ENCODE measurements at regions not wholly inside any gene's neighbourhood (a gene's known extent, or its start where the extent isn't known, plus 50 kb on each side); places are given as distances from the start of the nearest gene placed in this dataset.
"Not testable (repeated sequence)": the region's sequence is repeated elsewhere in the genome, so short reads cannot be mapped to it uniquely, and the experiment has no call there.

- DNase-seq, result no peak
Measured at GRCh38 chr7:155955367-155955635, 143.0 kb upstream of the SHH start.

DNA sequence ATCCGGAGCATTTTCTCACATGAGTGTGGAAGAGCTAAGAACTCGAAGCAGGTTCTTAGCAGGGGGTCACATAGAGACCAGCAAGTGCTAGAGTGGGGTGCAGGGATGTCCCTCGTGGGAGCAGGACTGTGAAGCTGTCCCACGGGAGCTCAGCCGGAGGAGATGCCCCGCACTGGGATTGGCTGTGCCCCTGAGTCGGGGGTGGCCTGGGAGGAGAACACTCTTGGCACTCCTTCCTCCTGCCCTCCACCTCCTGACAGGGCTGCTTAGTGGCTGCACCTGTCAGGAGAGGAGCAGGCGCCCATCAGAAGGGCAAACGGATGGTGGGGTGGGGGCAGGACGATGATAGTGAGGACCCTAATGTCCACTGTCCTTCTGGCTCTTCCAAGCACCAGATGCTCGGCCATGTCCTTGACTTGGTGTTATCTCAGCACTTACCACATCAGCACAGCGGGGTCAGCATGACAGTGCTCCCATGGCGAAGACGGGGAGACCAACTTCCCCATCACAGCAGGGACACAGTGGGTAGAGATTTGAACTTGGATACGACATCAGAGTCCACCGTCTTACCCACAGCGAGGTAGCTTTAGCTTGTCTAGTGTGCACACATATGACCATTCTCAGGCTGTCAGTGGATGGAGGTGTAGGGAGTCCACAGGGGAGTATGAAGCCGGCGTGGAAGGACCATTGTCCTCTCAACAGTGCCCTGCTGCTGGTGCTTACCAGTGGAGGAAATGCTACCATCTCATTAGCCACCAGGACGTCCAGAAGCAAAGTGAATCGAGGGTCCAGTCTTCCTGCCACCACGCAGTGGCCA lies 142.5 kb upstream of the SHH start:
- DNase-seq, result no peak

DNA sequence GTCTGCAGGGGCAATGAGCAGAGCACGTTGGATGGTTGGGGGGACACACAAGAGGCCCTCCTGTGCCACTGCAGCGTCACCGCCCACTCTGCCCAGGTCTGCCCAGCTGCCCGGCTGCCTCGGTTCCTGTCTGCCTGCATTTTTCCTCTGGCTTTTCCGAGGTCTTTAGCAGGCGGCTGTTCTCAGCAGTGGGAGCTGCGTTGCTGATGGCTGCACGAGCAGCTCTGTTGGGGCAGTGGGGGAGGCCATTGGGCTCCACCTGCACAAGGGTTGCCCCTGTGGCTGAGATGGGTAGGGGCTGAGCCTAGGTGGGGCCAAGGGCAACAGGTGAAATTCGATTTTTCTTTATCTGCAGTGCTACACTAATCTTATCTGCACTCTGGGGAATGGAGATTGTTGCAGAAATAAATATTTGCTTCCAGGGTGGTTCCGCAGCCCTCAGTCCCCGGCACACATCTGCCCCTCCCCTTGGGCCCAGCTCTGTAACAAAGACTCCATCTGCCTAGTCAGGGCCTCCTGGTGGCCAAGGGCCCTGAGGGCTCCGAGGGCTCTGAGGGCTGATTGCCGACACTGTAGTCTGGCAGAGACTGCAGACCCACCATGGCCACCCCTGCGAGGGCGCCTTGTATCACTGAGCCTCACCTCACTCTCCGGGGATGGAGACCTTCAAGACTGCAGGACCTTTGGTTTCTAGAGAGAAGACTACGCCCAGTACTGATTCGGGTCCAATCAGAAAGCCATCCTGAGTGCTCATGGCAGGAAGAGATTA lies 141.7 kb upstream of the SHH start:
- no peak for DNase-seq

DNA sequence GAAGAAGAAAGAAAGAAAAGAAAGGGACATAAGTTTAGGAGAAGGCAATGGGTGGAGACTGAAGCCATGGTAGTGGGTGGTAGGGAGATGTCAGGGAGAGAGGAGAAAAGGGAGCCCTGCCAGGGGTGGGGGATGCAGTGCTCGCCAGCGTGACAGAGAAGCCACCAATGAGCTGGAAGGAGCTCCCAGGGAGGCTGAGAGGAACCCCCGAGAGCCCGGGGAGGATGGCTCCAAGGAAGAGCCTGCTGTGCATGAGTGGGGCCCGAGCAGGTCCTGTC lies 141.2 kb upstream of the SHH start:
- no peak for DNase-seq

GRCh38 chr7:155951554-155952158 lies 139.4 kb upstream of the SHH start:
- DNase-seq, result no peak

- DNase-seq, result no peak
Measured at GRCh38 chr7:155950898-155951553, 138.8 kb upstream of the SHH start.

GRCh38 chr7:155948845-155949244 lies 136.6 kb upstream of the SHH start:
- no peak for DNase-seq

- DNase-seq, result no peak
Measured at GRCh38 chr7:155948423-155948822, 136.2 kb upstream of the SHH start.

- DNase-seq, result no peak
Measured at GRCh38 chr7:155947051-155947450, 134.8 kb upstream of the SHH start.

DNA sequence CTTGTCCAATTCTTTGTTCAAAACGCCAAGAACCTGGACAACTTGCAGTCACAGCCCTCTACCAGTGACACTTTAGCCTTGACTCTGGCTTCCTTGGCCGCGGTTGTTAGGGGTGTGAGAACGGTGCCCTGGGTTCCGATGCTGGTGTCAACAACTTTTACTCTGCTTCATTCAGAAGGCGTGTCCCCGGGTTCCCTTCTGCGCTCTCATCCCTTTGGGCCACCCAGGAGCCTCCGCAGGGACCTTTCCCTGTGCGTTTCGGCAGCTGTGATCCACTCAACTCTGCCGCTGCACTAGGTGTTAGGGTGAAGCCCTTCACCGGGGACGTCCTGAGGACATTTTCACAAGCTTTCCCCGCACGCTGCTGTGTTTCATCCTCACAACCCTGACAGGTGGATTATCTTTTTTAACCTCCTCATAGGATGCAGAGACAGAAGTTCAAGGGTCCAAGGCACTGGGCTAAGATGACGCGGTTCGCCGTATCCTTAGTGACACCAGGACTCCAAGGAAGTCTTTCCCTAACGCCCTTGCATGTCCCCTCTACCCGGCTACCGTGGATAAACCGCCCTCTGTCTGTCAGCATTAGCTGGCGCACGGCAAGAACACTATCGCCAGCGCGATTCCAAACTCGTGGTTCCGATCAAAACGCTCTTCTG lies 133.5 kb upstream of the SHH start:
- DNase-seq, result no peak

DNA sequence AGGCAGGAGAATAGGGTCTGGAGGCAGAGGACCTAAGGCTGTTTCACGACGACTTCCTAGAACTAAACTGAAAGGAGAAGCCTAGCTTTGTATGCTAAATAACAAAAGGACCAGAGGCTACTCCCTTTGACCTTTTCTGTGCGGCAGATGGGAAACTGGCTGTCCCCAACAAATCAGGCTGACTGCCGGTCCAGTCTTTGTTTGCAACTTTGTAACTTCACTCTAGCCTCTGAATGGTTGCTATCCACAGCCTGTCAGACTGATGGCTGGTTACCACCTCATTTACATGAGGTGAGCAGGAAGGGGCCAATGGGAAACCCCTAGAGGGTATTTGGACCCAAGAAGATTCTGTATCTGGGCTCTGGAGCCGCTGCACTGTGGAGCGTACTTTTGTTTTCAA lies 132.6 kb upstream of the SHH start:
- DNase-seq, result no peak

GRCh38 chr7:155943251-155943899 lies 131.1 kb upstream of the SHH start:
- no peak for DNase-seq

DNA sequence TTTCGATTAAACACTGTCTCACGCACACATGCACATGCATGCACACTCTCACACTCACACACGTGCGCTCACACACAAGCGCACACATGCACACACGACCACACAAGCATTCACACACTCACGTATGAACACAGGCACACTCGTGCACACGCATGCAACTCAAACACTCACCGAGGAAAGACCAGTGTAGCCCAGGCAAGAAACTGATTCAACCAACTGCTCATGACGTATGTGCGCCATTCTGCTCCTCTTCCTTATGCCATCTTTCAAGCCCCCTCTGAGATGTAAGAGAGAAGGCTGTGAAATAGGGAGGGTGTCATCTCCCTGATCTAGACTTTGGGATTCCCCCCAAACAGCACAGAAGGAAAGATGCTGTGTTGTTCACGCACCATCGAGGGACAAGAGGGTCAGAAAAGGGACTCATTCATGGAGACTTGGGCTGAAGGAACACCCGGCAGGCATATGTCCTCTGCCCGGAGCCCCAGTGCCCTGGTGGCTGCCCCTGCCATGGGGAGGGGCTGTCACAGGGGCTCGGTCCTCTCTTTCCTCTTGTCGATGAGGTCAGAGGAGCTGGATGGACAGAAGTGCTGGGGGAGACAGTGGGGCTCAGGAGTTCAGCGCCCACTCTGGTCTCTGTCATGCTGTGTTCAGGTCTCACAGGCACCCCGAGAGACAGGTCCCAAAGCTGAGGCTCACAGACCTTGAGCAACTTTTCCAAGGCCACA lies 130.1 kb upstream of the SHH start:
- DNase-seq, result no peak

DNA sequence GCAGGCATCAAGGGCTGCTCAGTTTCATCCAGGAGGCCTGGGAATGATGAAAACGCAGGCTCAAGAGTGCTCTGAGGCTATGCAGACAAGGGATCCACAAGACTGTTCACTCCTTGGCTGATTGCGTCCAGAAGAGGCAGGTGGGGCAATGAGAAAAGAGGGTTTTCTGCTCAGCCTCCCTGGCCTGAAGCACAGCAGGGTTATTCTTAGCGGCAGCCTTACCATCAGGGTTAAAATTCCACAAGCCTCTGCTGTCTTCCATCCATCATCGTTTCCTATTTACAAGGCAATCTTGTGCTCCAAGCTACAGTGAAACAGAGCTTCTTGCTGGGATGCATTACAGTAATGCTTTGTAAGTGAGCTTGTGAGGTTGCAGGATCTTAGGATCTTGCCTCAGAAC lies 129.4 kb upstream of the SHH start:
- no peak for DNase-seq

DNA sequence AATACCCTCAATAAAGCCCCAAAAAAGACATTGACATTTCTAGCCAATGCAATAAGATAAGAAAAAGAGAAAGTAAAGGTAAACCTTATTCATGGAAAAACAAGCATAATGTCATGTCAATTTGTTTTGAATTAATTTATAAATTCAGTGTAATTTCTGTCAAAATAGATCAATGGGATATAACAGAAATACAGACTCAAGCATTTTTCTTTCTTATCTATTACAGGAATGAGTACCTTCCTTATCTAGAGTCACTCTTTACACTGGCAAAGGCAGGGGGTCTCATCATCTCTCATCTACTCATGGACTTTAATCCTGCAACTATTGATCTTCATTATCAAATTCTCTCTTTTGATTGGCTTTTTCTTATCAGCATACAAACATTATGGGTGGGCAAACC lies 127.1 kb upstream of the SHH start:
- no peak for DNase-seq

GRCh38 chr7:155938129-155938528 lies 125.9 kb upstream of the SHH start:
- no peak for DNase-seq

DNA sequence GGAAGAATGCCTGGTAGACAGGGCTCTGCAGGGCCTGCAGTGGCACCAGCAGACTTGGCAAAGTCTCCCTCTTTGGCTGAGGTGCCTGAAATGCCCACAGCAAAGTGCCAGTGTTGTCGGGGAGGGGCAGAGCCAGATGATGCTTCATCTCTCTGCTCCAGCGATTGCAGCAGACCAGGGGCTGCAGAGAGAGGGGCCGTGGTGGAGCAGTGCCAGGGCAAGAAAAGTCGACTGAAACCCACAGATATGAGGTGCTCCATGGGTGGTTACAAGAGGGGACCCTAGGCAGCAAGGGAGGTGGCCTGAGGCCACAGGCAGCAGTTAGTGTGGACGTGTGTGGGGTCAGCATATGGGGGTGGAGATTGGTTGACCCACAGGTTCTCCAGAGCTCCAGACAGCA lies 123.5 kb upstream of the SHH start:
- no peak for DNase-seq

DNA sequence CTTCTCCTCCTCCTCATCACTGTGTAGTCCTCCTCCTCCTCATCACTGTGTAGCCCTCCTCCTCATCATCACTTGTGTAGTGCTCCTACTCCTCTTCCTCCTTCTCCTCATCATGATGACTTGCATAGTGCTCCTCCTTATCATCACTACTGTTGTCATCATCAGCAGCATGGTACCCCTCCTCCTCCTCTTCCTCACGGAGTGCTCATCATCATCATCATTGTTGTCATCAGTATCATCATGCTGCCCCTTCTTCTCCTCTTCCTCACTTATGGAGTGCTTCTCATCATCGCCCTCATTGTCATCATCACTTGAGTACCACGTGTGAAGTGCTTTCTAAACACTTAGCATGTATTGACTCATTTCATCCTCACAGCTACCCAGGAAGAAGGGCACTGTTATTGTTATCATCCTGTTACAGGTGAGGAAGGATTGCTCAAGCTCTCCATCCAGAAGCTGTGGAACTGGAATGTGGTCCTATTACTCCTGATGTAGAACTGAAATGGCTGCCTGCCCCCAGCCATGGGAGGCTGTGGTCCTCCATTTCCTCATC lies 122.8 kb upstream of the SHH start:
- no peak for DNase-seq

GRCh38 chr7:155932324-155932723 lies 120.1 kb upstream of the SHH start:
- not testable (repeated sequence) for DNase-seq

- no peak for DNase-seq
Measured at GRCh38 chr7:155931396-155932085, 119.3 kb upstream of the SHH start.

GRCh38 chr7:155930527-155930926 lies 118.3 kb upstream of the SHH start:
- DNase-seq, result no peak

All from CD4-positive, alpha-beta T cell treated with Interleukin-1 beta for 1 hour (primary cell).